Hypothalamus (tissue), 51 donors: ENCODE measurements at regions not wholly inside any gene's neighbourhood (a gene's known extent, or its start where the extent isn't known, plus 50 kb on each side); places are given as distances from the start of the nearest gene placed in this dataset.

Experiments
- DNase-seq, 51 donors: peaks; one replicate each; lab custom pipeline; 2025; lab: John Stamatoyannopoulos, UW

- no peak for DNase-seq
These were observed 87.1 kb upstream of the SLITRK3 start for GRCh38 chr3:165283328-165283727.

DNA sequence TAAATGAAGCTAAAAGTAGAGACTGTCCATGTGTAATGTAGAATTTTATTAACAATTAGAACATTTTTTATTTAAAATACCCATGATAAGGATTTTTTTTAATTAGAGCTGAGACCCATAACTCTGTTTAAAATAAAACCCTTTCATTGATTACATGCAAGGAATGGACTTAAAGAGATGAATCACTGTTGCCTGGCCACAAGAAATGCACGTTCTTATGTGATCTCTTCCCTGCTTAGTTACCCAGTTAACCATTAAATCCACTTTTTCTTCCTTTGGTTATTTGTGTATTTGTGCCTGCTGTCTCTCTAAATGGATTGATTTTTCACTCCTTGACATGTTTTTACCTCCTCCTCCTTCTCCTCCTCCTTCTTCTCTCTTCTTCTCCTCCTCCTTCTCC is 83.3 kb upstream of the SLITRK3 start:
- DNase-seq, result no peak

- no peak for DNase-seq
These were observed 77.2 kb upstream of the SLITRK3 start for GRCh38 chr3:165273411-165273810.

DNA sequence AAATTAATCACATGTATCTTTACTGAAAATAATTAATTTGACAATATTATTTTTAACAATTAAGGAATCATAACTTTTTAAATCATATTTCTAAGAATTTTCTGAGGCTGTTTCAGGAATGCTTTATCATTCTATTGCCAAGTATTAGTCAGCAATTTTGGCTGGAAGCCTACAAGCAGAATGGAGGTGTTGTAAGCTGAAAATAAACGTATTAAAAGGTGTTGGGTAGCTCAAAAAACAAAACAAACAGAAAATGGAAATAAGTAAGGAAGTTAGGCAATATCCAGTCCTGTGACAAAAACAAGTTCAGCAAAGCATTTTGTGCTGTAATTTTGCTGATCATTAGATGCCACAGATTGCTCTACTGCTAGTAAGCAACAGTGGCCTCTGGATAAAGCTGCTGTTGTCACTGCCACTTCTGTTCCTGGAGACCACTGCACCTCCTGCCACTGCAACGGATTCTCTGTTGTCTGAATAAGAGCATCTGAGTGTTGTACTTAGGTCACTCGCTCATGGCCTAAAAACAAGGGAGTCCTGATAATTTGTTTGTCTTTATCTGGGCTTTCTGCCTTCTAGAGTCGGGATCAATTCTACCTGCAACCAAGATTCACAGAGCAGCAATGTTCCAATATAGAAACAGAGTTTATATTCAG is 63.5 kb upstream of the SLITRK3 start:
- no peak for DNase-seq

- DNase-seq, result no peak
These were observed 60.4 kb upstream of the SLITRK3 start for GRCh38 chr3:165256554-165257065.

DNA sequence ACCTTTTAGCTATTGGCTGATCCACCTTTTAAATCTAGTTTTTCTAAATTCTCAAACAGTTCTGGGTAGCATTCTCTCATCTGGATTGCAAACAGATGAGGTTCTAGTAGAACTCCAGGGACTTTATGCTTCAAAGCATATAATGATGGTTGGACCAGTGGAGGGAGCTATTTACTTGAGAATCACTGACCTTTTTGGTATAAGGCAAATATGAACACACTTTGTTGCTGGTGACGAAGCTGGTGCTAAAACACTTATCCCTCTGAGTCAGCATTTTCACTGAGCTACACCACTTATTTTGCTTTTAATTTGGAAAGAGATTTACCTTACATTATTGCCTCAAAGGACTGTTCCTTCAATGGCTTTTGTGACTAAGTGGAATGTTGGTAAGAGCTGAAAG is 58.6 kb upstream of the SLITRK3 start:
- peak in 1 of 51 donors; percentile 14 for DNase-seq
